H1 (cell line): ENCODE measurements at regions not wholly inside any gene's neighbourhood (a gene's known extent, or its start where the extent isn't known, plus 50 kb on each side); places are given as distances from the start of the nearest gene placed in this dataset.

ENCODE experiments used
- CTCF ChIA-PET: fragments of 300-600 bp; sonication (Branson Sonifier 250); formaldehyde crosslinking; loops from one replicate; lab custom pipeline; 2021; ENCODE audit not compliant: partially characterized antibody; lab: Charles Lee
- POLR2A ChIA-PET: fragments of 300-600 bp; sonication (Branson Sonifier 250); formaldehyde crosslinking; loops from one replicate; lab custom pipeline; 2021; ENCODE audit warnings: inconsistent platforms; ENCODE audit not compliant: partially characterized antibody; lab: Charles Lee
- DNase-seq, 2 experiments: peaks; one replicate each; pipeline versions ENCODE4 v3.0.0 to v3.0.0-alpha.2; 2010 to 2022; ENCODE audit warnings: low spot score in 2 of 2, low read depth in 1 of 2, mixed read lengths in 1 of 2
- FAIRE-seq: peaks from 2 replicates; lab custom pipeline; 2011; peaks lifted over from hg19 to GRCh38; lab: Jason Lieb, UNC
- H2AFZ ChIP-seq: 2 replicates; pipeline ENCODE4 v1.8.1; 2012; ENCODE audit warnings: low read length, inconsistent platforms
- H2AK5ac ChIP-seq: 2 replicates; pipeline ENCODE4 v1.6.1; 2013; ENCODE audit warnings: low read depth, low read length
- H2BK120ac ChIP-seq: replicated peaks from 2 replicates; pipeline ENCODE3; 2013; ENCODE audit warnings: low read depth, low read length, inconsistent platforms
- H2BK12ac ChIP-seq: 2 replicates; pipeline ENCODE4 v1.6.1; 2013; ENCODE audit warnings: low read depth, low read length
- H2BK15ac ChIP-seq: 2 replicates; pipeline ENCODE4 v1.6.1; 2013; ENCODE audit warnings: low read length
- H2BK20ac ChIP-seq: 2 replicates; pipeline ENCODE4 v1.6.1; 2013; ENCODE audit warnings: low read length
- H2BK5ac ChIP-seq: 2 replicates; pipeline ENCODE4 v1.6.1; 2013; ENCODE audit warnings: low read depth, low read length
- H3K14ac ChIP-seq: 2 replicates; pipeline ENCODE4 v1.6.1; 2013; ENCODE audit warnings: inconsistent platforms; ENCODE audit not compliant: insufficient read length
- H3K18ac ChIP-seq: 2 replicates; pipeline ENCODE4 v1.6.1; 2013; ENCODE audit warnings: low read length; ENCODE audit errors: extremely low read depth
- H3K23ac ChIP-seq: 2 replicates; pipeline ENCODE4 v1.6.1; 2013; ENCODE audit warnings: inconsistent platforms; ENCODE audit not compliant: insufficient read length
- H3K23me2 ChIP-seq: 2 replicates; pipeline ENCODE4 v1.6.1; 2013; ENCODE audit warnings: low read depth, low read length
- H3K27ac ChIP-seq: 2 replicates; pipeline ENCODE4 v1.6.1; 2011; ENCODE audit warnings: low read depth, low read length, inconsistent platforms
- H3K27me3 ChIP-seq, 4 experiments: replicated peaks in 1 of 4; 1 replicate in 1 of 4; 2 replicates in 3 of 4; pipeline versions ENCODE4 v1.6.1 to v1.8.1; 2011 to 2013; ENCODE audit warnings: low read length in 3 of 4, mild to moderate bottlenecking in 3 of 4, inconsistent platforms in 2 of 4, mixed read lengths in 2 of 4, moderate library complexity in 1 of 4; ENCODE audit not compliant: control insufficient read depth in 3 of 4, insufficient read depth in 3 of 4; ENCODE audit errors: extremely low read depth in 1 of 4
- H3K36me3 ChIP-seq, 4 experiments: 2 replicates each; pipeline versions ENCODE4 v1.6.1 to v1.8.1; 2011 to 2013; ENCODE audit warnings: mild to moderate bottlenecking in 4 of 4, low read length in 3 of 4, moderate library complexity in 2 of 4, control low read depth in 1 of 4, inconsistent platforms in 1 of 4; ENCODE audit not compliant: insufficient read depth in 4 of 4, control insufficient read depth in 2 of 4
- H3K4ac ChIP-seq: replicated peaks from 2 replicates; pipeline ENCODE3; 2013; ENCODE audit warnings: low read length, low read depth, mixed read lengths, inconsistent platforms; ENCODE audit not compliant: insufficient read length
- H3K4me1 ChIP-seq, 4 experiments: replicated peaks in 1 of 4; 1 replicate in 1 of 4; 2 replicates in 3 of 4; pipeline versions ENCODE4 v1.6.1 to v1.8.1; 2011 to 2013; ENCODE audit warnings: low read length in 3 of 4, inconsistent platforms in 2 of 4, mixed read lengths in 1 of 4; ENCODE audit not compliant: insufficient read depth in 4 of 4, control insufficient read depth in 3 of 4
- H3K4me2 ChIP-seq, 2 experiments: 2 replicates each; pipeline versions ENCODE4 v1.6.1 to v1.8.1; 2011 to 2013; ENCODE audit warnings: low read depth in 2 of 2, low read length in 2 of 2, control low read depth in 1 of 2, inconsistent platforms in 1 of 2, mild to moderate bottlenecking in 1 of 2; ENCODE audit not compliant: insufficient read depth in 1 of 2
- H3K4me3 ChIP-seq, 4 experiments: fragments of 200-600, 300-600 bp in 1 of 4; sonication (generic), shearing (Covaris generic), sonication (Bioruptor Twin) in 1 of 4; 2 replicates each; pipeline versions ENCODE4 v1.5.1 to v1.8.1; 2011 to 2016; ENCODE audit warnings: low read length in 4 of 4, low read depth in 3 of 4, control low read depth in 2 of 4, inconsistent platforms in 2 of 4, mild to moderate bottlenecking in 2 of 4, mixed read lengths in 1 of 4, moderate library complexity in 1 of 4; ENCODE audit not compliant: insufficient read depth in 2 of 4; ENCODE audit errors: extremely low read depth in 1 of 4
- H3K56ac ChIP-seq: replicated peaks from 2 replicates; pipeline ENCODE3; 2013; ENCODE audit warnings: low read depth, mild to moderate bottlenecking, mixed read lengths, low read length, inconsistent platforms; ENCODE audit not compliant: insufficient read length
- H3K79me1 ChIP-seq: 2 replicates; pipeline ENCODE4 v1.6.1; 2013; ENCODE audit warnings: low read depth, low read length, control low read depth
- H3K79me2 ChIP-seq, 2 experiments: 2 replicates each; pipeline versions ENCODE4 v1.6.1 to v1.8.1; 2012 to 2013; ENCODE audit warnings: low read length in 2 of 2, mild to moderate bottlenecking in 2 of 2, inconsistent platforms in 1 of 2; ENCODE audit not compliant: insufficient read depth in 2 of 2, control insufficient read depth in 1 of 2
- H3K9ac ChIP-seq, 4 experiments: replicated peaks in 1 of 4; 1 replicate in 1 of 4; 2 replicates in 3 of 4; pipeline versions ENCODE4 v1.6.1 to v1.8.1; 2011 to 2013; ENCODE audit warnings: low read depth in 3 of 4, low read length in 3 of 4, control low read depth in 2 of 4, mild to moderate bottlenecking in 2 of 4, moderate library complexity in 2 of 4, inconsistent platforms in 1 of 4; ENCODE audit errors: extremely low read depth in 1 of 4
- H3K9me3 ChIP-seq, 2 experiments: 2 replicates each; pipeline versions ENCODE4 v1.6.1 to v1.8.1; 2012 to 2013; ENCODE audit warnings: mild to moderate bottlenecking in 2 of 2, moderate library complexity in 2 of 2, control low read depth in 1 of 2, inconsistent platforms in 1 of 2, low read depth in 1 of 2, low read length in 1 of 2, mixed read lengths in 1 of 2; ENCODE audit not compliant: insufficient read depth in 2 of 2
- H4K20me1 ChIP-seq, 2 experiments: replicated peaks in 1 of 2; 2 replicates each; pipeline versions ENCODE3 to v1.8.1; 2011 to 2013; ENCODE audit warnings: inconsistent platforms in 2 of 2, low read length in 2 of 2, mild to moderate bottlenecking in 1 of 2; ENCODE audit not compliant: insufficient read depth in 2 of 2, control insufficient read depth in 1 of 2
- H4K5ac ChIP-seq: 2 replicates; pipeline ENCODE4 v1.6.1; 2013; ENCODE audit warnings: low read length, low read depth, mixed read lengths, inconsistent platforms; ENCODE audit not compliant: insufficient read length
- H4K8ac ChIP-seq: 2 replicates; pipeline ENCODE4 v1.8.0; 2013; ENCODE audit warnings: mild to moderate bottlenecking, moderate library complexity, low read length, inconsistent platforms; ENCODE audit not compliant: insufficient read depth; ENCODE audit errors: extremely low read depth
- H4K91ac ChIP-seq: replicated peaks from 2 replicates; pipeline ENCODE3; 2013; ENCODE audit warnings: low read length, mixed read lengths, inconsistent platforms; ENCODE audit not compliant: insufficient read length
- ASH2L ChIP-seq: fragments of 200-600, 300-600 bp; sonication (generic); IDR thresholded peaks from one replicate; pipeline ENCODE4 v1.7.1; 2017; ENCODE audit warnings: low read length
- CEBPB ChIP-seq: IDR thresholded peaks from 2 replicates; pipeline ENCODE4 v1.6.1; 2012; ENCODE audit warnings: low read depth, low read length
- CHD2 ChIP-seq: IDR thresholded peaks from 2 replicates; pipeline ENCODE4 v1.6.1; 2012; ENCODE audit warnings: low read length, improper control_type of control experiment
- CREB1 ChIP-seq: IDR thresholded peaks from 2 replicates; pipeline ENCODE4 v1.6.1; 2012; ENCODE audit warnings: inconsistent platforms
- EP300 ChIP-seq, 2 experiments: IDR thresholded peaks; 1 replicate in 1 of 2; 2 replicates in 1 of 2; pipeline ENCODE4 v1.6.1; 2011 to 2012; ENCODE audit warnings: low read depth in 2 of 2, low read length in 2 of 2, mild to moderate bottlenecking in 2 of 2, borderline replicate concordance in 1 of 2, inconsistent platforms in 1 of 2, moderate library complexity in 1 of 2
- EZH2 ChIP-seq: fragments of 200-600 bp; sonication (generic); IDR thresholded peaks from 2 replicates; pipeline ENCODE4 v1.7.1; 2012; ENCODE audit warnings: low read depth, mild to moderate bottlenecking, moderate library complexity, low read length, inconsistent platforms; ENCODE audit not compliant: severe bottlenecking
- HDAC2 ChIP-seq, 2 experiments: fragments of 300-600 bp in 1 of 2; sonication (generic) in 1 of 2; IDR thresholded peaks; 2 replicates each; pipeline ENCODE4 v1.6.1; 2011 to 2012; ENCODE audit warnings: low read depth in 2 of 2, low read length in 2 of 2, mild to moderate bottlenecking in 2 of 2, moderate library complexity in 2 of 2, borderline replicate concordance in 1 of 2, inconsistent platforms in 1 of 2
- KDM1A ChIP-seq: fragments of 200-600, 300-600 bp; sonication (generic); IDR thresholded peaks from 2 replicates; pipeline ENCODE4 v1.7.1; 2016; ENCODE audit warnings: mild to moderate bottlenecking, low read length, borderline replicate concordance
- KDM4A ChIP-seq: IDR thresholded peaks from one replicate; pipeline ENCODE4 v1.7.1; 2012; ENCODE audit warnings: low read depth, mild to moderate bottlenecking, moderate library complexity, low read length, inconsistent platforms; ENCODE audit not compliant: severe bottlenecking
- KDM5A ChIP-seq: fragments of 200-600 bp; IDR thresholded peaks from 2 replicates; pipeline ENCODE4 v1.7.1; 2012; ENCODE audit warnings: mild to moderate bottlenecking, low read length, inconsistent platforms, mixed read lengths
- POLR2AphosphoS5 ChIP-seq: IDR thresholded peaks from 2 replicates; pipeline ENCODE4 v1.6.1; 2011; ENCODE audit warnings: low read depth, low read length
- TEAD4 ChIP-seq: IDR thresholded peaks from 2 replicates; pipeline ENCODE4 v1.6.1; 2012; ENCODE audit warnings: low read depth, low read length, inconsistent platforms, mixed read lengths
- WGBS, 2 experiments: shearing (Covaris generic) in 1 of 2; methylation state at CpG; one replicate each; pipeline versions ENCODE4 v1.1.6 to v1.1.7; 2013 to 2015; ENCODE audit warnings: low lambda C conversion rate in 2 of 2, mixed read lengths in 2 of 2, inconsistent platforms in 1 of 2, low coverage in 1 of 2, missing lambda C conversion rate in 1 of 2; ENCODE audit not compliant: insufficient replicate concordance in 2 of 2, insufficient coverage in 1 of 2, insufficient read length in 1 of 2; ENCODE audit errors: extremely low coverage in 1 of 2, missing lambda C conversion rate in 1 of 2; 5-methylcytosine and 5-hydroxymethylcytosine counted together
- TF ChIP-seq, protein P1 (sequence below): IDR thresholded peaks from 2 replicates; pipeline ENCODE4 v1.6.1; 2012; ENCODE audit warnings: low read length, inconsistent platforms

- Histone ChIP-seq H4K20me1 (no peaks in the 10 kb centered on the region), H3K14ac (no peak overlapping the region), H4K5ac (no peak overlapping the region), H3K56ac (no peak overlapping the region), H4K91ac (no peak overlapping the region), H2BK20ac (no peak overlapping the region), H2AK5ac (no peak overlapping the region), H2BK15ac (no peak overlapping the region), H3K9ac (no peak overlapping the region), H3K36me3 (no peaks in the 10 kb centered on the region), H2BK12ac (no peak overlapping the region), H3K23ac (no peak overlapping the region), H3K4ac (no peak overlapping the region), H3K79me1 (no peaks in the 10 kb centered on the region), H3K23me2 (no peaks in the 10 kb centered on the region), H3K18ac (no peak overlapping the region), H3K27me3 (peaks cover 0 to 2% (median 0%) of the 10 kb centered on the region in 4 experiments; a peak in 1 of 7 replicates), H3K79me2 (no peaks in the 10 kb centered on the region), H3K4me1 (no peaks in the 10 kb centered on the region), H3K9me3 (no peaks in the 10 kb centered on the region; a peak in 1 of 4 replicates), H3K4me3 (no peak overlapping the region), H4K8ac (no peak overlapping the region), H2BK5ac (no peak overlapping the region), H2BK120ac (no peak overlapping the region), H2AFZ (no peak overlapping the region), H3K27ac (no peak overlapping the region), H3K4me2 (no peak overlapping the region)
- WGBS, 2 experiments = 90% methylated on average over 3 of the region's 3 CpGs; no CpG with 5 or more reads in 1 of the 2 experiments
- ChIA-PET CTCF (no interaction called here), POLR2A (no interaction called here)
- no peak for DNase-seq
- TF ChIP-seq KDM4A (no peak), TEAD4 (no peak), CREB1 (no peak), KDM5A (no peak), ASH2L (no peak), CHD2 (no peak), HDAC2 (IDR thresholded peaks at IDR 0.05; ENCODE audit: borderline replicate concordance in 1 of 2, low read depth in 2 of 2, low read length in 2 of 2) (no peak), EP300 (IDR thresholded peaks at IDR 0.05; ENCODE audit: borderline replicate concordance in 1 of 2, low read depth in 2 of 2, low read length in 2 of 2) (no peak), CEBPB (no peak), KDM1A (no peak), POLR2AphosphoS5 (no peak), EZH2 (no peak)
- TF ChIP-seq, protein P1, sequence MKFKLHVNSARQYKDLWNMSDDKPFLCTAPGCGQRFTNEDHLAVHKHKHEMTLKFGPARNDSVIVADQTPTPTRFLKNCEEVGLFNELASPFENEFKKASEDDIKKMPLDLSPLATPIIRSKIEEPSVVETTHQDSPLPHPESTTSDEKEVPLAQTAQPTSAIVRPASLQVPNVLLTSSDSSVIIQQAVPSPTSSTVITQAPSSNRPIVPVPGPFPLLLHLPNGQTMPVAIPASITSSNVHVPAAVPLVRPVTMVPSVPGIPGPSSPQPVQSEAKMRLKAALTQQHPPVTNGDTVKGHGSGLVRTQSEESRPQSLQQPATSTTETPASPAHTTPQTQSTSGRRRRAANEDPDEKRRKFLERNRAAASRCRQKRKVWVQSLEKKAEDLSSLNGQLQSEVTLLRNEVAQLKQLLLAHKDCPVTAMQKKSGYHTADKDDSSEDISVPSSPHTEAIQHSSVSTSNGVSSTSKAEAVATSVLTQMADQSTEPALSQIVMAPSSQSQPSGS = no peak
- FAIRE-seq = no peak
These were observed 275.2 kb downstream of the TFAP2B start for GRCh38 chr6:51093871-51094270.
